ENCODE measurements at regions not wholly inside any gene's neighbourhood (a gene's known extent, or its start where the extent isn't known, plus 50 kb on each side); places are given as distances from the start of the nearest gene placed in this dataset.

- intact Hi-C loops (cut with micrococcal nuclease) = no loop called here
Measured at GRCh38 chr1:29744684-29745490, 508.6 kb downstream of the PTPRU start.

- intact Hi-C loops (cut with micrococcal nuclease) = no loop called here
Measured at GRCh38 chr1:29743931-29744330, 507.6 kb downstream of the PTPRU start.

GRCh38 chr1:29743264-29743663, 506.9 kb downstream of the PTPRU start:
- intact Hi-C loops (cut with micrococcal nuclease) = no loop called here

- intact Hi-C loops (cut with micrococcal nuclease) = no loop called here
Measured at GRCh38 chr1:29739176-29739575, 502.9 kb downstream of the PTPRU start.

- intact Hi-C loops (cut with micrococcal nuclease) = no loop called here
Measured at GRCh38 chr1:29736582-29737188, 500.4 kb downstream of the PTPRU start.

GRCh38 chr1:29732453-29732852, 496.1 kb downstream of the PTPRU start:
- intact Hi-C loops (cut with micrococcal nuclease) = no loop called here

- intact Hi-C loops (cut with micrococcal nuclease) = no loop called here
Measured at GRCh38 chr1:29730623-29731022, 494.3 kb downstream of the PTPRU start.

- intact Hi-C loops (cut with micrococcal nuclease) = no loop called here
Measured at GRCh38 chr1:29729281-29729680, 493.0 kb downstream of the PTPRU start.

GRCh38 chr1:29728703-29729102, 492.4 kb downstream of the PTPRU start:
- intact Hi-C loops (cut with micrococcal nuclease) = no loop called here

- intact Hi-C loops (cut with micrococcal nuclease) = no loop called here
Measured at GRCh38 chr1:29725262-29725661, 488.9 kb downstream of the PTPRU start.

- intact Hi-C loops (cut with micrococcal nuclease) = no loop called here
Measured at GRCh38 chr1:29722598-29722997, 486.3 kb downstream of the PTPRU start.

GRCh38 chr1:29719253-29719652, 482.9 kb downstream of the PTPRU start:
- intact Hi-C loops (cut with micrococcal nuclease) = no loop called here

- intact Hi-C loops (cut with micrococcal nuclease) = no loop called here
Measured at GRCh38 chr1:29718791-29719190, 482.5 kb downstream of the PTPRU start.

- intact Hi-C loops (cut with micrococcal nuclease) = no loop called here
Measured at GRCh38 chr1:29716306-29716705, 480.0 kb downstream of the PTPRU start.

GRCh38 chr1:29713857-29714256, 477.5 kb downstream of the PTPRU start:
- intact Hi-C loops (cut with micrococcal nuclease) = no loop called here

GRCh38 chr1:29712801-29713200, 476.5 kb downstream of the PTPRU start:
- intact Hi-C loops (cut with micrococcal nuclease) = no loop called here

GRCh38 chr1:29712284-29712651, 475.9 kb downstream of the PTPRU start:
- intact Hi-C loops (cut with micrococcal nuclease) = no loop called here

GRCh38 chr1:29711582-29712283, 475.4 kb downstream of the PTPRU start:
- intact Hi-C loops (cut with micrococcal nuclease) = no loop called here

GRCh38 chr1:29709704-29710280, 473.5 kb downstream of the PTPRU start:
- intact Hi-C loops (cut with micrococcal nuclease) = no loop called here

- intact Hi-C loops (cut with micrococcal nuclease) = no loop called here
Measured at GRCh38 chr1:29708796-29709703, 472.7 kb downstream of the PTPRU start.

GRCh38 chr1:29708381-29708780, 472.1 kb downstream of the PTPRU start:
- intact Hi-C loops (cut with micrococcal nuclease) = no loop called here

All from T-helper 2 cell treated with Interferon-gamma antibody and Interleukin-4, amounts not matched to agents 100 ng/mL and 5 ng/mL, for 36 hours (primary cell).